D721Med (cell line): ENCODE measurements at regions not wholly inside any gene's neighbourhood (a gene's known extent, or its start where the extent isn't known, plus 50 kb on each side); places are given as distances from the start of the nearest gene placed in this dataset.
"Not testable (repeated sequence)": the region's sequence is repeated elsewhere in the genome, so short reads cannot be mapped to it uniquely, and the experiment has no call there.

ENCODE experiments used
- DNase-seq: peaks from one replicate; pipeline ENCODE4 v3.0.0; 2011; ENCODE audit warnings: low spot score; ENCODE audit not compliant: insufficient read length
- FAIRE-seq: peaks from 2 replicates; lab custom pipeline; 2011; peaks lifted over from hg19 to GRCh38; lab: Jason Lieb, UNC
- CTCF ChIP-seq: IDR thresholded peaks from 2 replicates; pipeline ENCODE4 v1.5.1; 2012; ENCODE audit warnings: mild to moderate bottlenecking, control low read depth; ENCODE audit not compliant: insufficient read depth; ENCODE audit errors: missing control alignments

- FAIRE-seq, DNase-seq: not testable (repeated sequence)
Measured at GRCh38 chr19:14287837-14288236, 81.9 kb upstream of the ADGRL1 start.

- not testable (repeated sequence) for DNase-seq, FAIRE-seq
Measured at GRCh38 chr19:14286594-14286993, 80.6 kb upstream of the ADGRL1 start.

GRCh38 chr19:14285726-14286125 is 79.8 kb upstream of the ADGRL1 start:
- not testable (repeated sequence) for DNase-seq, FAIRE-seq

GRCh38 chr19:14283813-14284520 is 78.0 kb upstream of the ADGRL1 start:
- FAIRE-seq = not testable (repeated sequence)

GRCh38 chr19:14279270-14279669 is 73.3 kb upstream of the ADGRL1 start:
- not testable (repeated sequence) for FAIRE-seq, DNase-seq

More at GRCh38 chr19:14283813-14284520, 78.0 kb upstream of the ADGRL1 start:
- DNase-seq = not testable (repeated sequence)

GRCh38 chr19:14277608-14278007 is 71.6 kb upstream of the ADGRL1 start:
- no peak for TF ChIP-seq CTCF
- no peak for FAIRE-seq
- no peak for DNase-seq

- DNase-seq, FAIRE-seq: not testable (repeated sequence)
Measured at GRCh38 chr19:14275823-14276222, 69.9 kb upstream of the ADGRL1 start.

GRCh38 chr19:14272623-14273022 is 66.7 kb upstream of the ADGRL1 start:
- DNase-seq = no peak
- no peak for FAIRE-seq
- TF ChIP-seq CTCF = no peak

GRCh38 chr19:14271840-14272239 is 65.9 kb upstream of the ADGRL1 start:
- FAIRE-seq (no peak), DNase-seq (no peak)
- no peak for TF ChIP-seq CTCF

- not testable (repeated sequence) for FAIRE-seq
Measured at GRCh38 chr19:14270557-14270956, 64.6 kb upstream of the ADGRL1 start.

GRCh38 chr19:14267224-14267741 is 61.3 kb upstream of the ADGRL1 start:
- FAIRE-seq (no peak), DNase-seq (no peak)
- no peak for TF ChIP-seq CTCF

More at GRCh38 chr19:14270557-14270956, 64.6 kb upstream of the ADGRL1 start:
- not testable (repeated sequence) for DNase-seq

- DNase-seq, FAIRE-seq: not testable (repeated sequence)
Measured at GRCh38 chr19:14266208-14266607, 60.2 kb upstream of the ADGRL1 start.
